Colonic mucosa (tissue), 4 donors: ENCODE measurements at regions not wholly inside any gene's neighbourhood (a gene's known extent, or its start where the extent isn't known, plus 50 kb on each side); places are given as distances from the start of the nearest gene placed in this dataset.

Source experiments
- DNase-seq: peaks from one replicate; pipeline ENCODE4 v3.0.0-alpha.2; 2020
- H3K27ac ChIP-seq: fragments of 200-600 bp; one replicate; pipeline ENCODE4 v1.8.0; 2021
- H3K27me3 ChIP-seq: fragments of 200-600 bp; one replicate; pipeline ENCODE4 v1.8.0; 2021
- H3K36me3 ChIP-seq: fragments of 200-600 bp; one replicate; pipeline ENCODE4 v1.8.0; 2021
- H3K4me1 ChIP-seq: fragments of 200-600 bp; one replicate; pipeline ENCODE4 v1.8.0; 2021; ENCODE audit warnings: mild to moderate bottlenecking
- H3K4me3 ChIP-seq: fragments of 200-600 bp; one replicate; pipeline ENCODE4 v1.8.0; 2021
- H3K9ac ChIP-seq, 2 donors: one replicate each; pipeline ENCODE4 v1.7.0; 2013; ENCODE audit warnings: control low read depth in 2 of 2, low read depth in 2 of 2, low read length in 2 of 2
- H3K9me3 ChIP-seq: fragments of 200-600 bp; one replicate; pipeline ENCODE4 v1.8.0; 2021
- intact Hi-C: fragments of 100-400 bp; cut with DNase I; formaldehyde crosslinking; loops from one replicate; pipeline ENCODE4 v1.14.1; 2022
- TF ChIP-seq, protein P1 (sequence below): fragments of 200-600 bp; IDR thresholded peaks from one replicate; pipeline ENCODE4 v1.8.0; 2022; ENCODE audit warnings: antibody characterized with exemption, mild to moderate bottlenecking
- donor health status: healthy.
- donor health status: DM: no; HTN: no; CAD: no.
- donor health status: DM: no; HTN: no; CAD: no.

DNA sequence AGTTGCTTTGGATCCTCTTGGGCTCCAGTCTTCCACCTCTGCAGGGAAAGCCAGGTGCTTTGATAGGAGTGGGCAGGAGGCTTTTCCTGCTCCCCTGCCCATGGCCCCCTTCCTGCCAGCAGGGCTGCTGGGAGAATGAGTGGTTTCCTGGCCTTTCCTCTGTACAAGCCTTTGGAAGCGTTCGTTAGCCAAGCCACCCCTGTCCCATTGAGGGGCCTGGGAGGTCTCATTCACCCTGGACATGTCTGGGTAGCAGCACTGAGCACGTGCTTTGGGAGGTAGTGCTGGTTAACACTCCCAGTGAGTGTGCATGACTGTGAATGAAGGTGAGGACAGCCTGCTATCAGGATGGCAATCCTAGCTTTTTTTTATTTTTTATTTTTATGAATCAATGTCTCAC, 118.5 kb upstream of the CACNA1E start:
- H3K27ac ChIP-seq, result no peak overlapping the region
- no peak overlapping the region for H3K4me3 ChIP-seq
- H3K36me3 ChIP-seq, result no peaks in the 10 kb centered on the region
- no peak overlapping the region for H3K9ac ChIP-seq
- TF ChIP-seq, protein P1, sequence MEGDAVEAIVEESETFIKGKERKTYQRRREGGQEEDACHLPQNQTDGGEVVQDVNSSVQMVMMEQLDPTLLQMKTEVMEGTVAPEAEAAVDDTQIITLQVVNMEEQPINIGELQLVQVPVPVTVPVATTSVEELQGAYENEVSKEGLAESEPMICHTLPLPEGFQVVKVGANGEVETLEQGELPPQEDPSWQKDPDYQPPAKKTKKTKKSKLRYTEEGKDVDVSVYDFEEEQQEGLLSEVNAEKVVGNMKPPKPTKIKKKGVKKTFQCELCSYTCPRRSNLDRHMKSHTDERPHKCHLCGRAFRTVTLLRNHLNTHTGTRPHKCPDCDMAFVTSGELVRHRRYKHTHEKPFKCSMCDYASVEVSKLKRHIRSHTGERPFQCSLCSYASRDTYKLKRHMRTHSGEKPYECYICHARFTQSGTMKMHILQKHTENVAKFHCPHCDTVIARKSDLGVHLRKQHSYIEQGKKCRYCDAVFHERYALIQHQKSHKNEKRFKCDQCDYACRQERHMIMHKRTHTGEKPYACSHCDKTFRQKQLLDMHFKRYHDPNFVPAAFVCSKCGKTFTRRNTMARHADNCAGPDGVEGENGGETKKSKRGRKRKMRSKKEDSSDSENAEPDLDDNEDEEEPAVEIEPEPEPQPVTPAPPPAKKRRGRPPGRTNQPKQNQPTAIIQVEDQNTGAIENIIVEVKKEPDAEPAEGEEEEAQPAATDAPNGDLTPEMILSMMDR, result no peak
- no peaks in the 10 kb centered on the region for H3K4me1 ChIP-seq
- no peak for DNase-seq
- H3K27me3 ChIP-seq, result no peaks in the 10 kb centered on the region
- no peaks in the 10 kb centered on the region for H3K9me3 ChIP-seq
- intact Hi-C loops, result no loop called here

DNA sequence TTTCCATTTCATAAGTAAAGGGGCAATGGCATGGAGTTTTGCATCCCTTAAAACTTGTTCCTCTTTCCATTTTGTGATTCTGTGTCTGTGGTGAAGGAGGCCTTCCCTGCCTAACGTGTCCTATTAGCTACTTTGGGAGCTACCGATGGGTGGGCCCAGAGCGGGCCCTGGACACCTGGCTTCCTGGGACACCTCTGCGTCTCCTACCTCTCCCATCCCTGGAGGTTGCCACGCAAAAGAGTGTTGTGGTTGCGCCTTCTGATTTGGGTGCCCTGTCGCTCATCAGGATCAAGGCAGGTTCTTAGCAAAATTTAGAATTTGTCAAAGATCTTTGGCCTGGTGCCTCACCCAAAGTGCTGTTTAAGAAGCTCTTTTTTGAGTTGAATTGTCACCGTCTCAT, 116.4 kb upstream of the CACNA1E start:
- Histone ChIP-seq H3K4me1 (no peaks in the 10 kb centered on the region), H3K27me3 (no peaks in the 10 kb centered on the region), H3K9ac (no peak overlapping the region), H3K27ac (no peak overlapping the region), H3K36me3 (no peaks in the 10 kb centered on the region), H3K4me3 (no peak overlapping the region), H3K9me3 (no peaks in the 10 kb centered on the region)
- TF ChIP-seq, protein P1, result no peak
- intact Hi-C loops, result no loop called here
- no peak for DNase-seq

DNA sequence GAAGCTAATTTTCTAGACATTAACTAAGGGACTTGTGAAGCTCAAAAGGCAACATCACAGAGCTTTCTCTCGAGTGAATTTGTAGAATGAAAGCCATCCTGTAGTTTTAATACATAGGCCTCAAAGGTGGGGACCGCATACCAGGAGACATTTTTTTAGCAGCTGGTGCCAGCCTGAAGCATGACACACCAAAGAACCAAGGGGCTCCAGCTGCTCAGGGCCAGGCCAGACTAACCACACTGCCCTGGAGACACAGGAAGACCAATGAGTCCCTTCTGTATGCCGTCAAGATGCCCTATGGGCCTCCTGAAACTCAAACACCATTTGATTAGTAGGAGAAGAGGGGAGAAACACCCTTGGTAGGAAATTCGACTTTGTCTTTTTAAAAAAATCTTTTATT, 113.9 kb upstream of the CACNA1E start:
- H3K36me3 ChIP-seq, result no peaks in the 10 kb centered on the region
- intact Hi-C loops, result no loop called here

DNA sequence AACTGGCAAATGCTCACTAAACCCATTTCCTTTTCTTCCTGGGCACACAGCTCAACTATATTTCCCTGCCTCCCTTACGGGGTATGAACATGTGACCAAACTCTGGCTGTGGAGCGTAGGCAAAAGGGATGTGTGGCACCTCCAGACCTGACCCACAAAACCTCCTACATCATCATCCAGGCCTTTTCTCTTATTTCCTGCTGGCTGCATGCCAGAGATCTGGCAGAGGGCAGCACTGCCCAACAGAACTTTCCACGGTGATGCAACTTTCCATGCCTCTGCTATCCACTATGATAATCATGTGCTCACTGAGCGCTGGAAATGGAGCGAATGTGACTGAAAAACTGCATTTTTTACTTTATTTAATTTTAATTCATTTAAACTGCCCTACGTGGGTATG, 99.6 kb upstream of the CACNA1E start:
- TF ChIP-seq, protein P1, result no peak
- Histone ChIP-seq H3K27ac (no peak overlapping the region), H3K9me3 (no peaks in the 10 kb centered on the region), H3K36me3 (no peaks in the 10 kb centered on the region), H3K4me1 (no peaks in the 10 kb centered on the region), H3K9ac (no peak overlapping the region), H3K27me3 (no peaks in the 10 kb centered on the region), H3K4me3 (no peak overlapping the region)
- DNase-seq, result no peak
- intact Hi-C loops, result no loop called here

More for the DNA sequence above, 113.9 kb upstream of the CACNA1E start:
- Histone ChIP-seq H3K4me1 (no peaks in the 10 kb centered on the region), H3K9ac (no peak overlapping the region), H3K27me3 (no peaks in the 10 kb centered on the region), H3K9me3 (no peaks in the 10 kb centered on the region), H3K27ac (no peak overlapping the region), H3K4me3 (no peak overlapping the region)
- TF ChIP-seq, protein P1, result no peak
- DNase-seq, result no peak

DNA sequence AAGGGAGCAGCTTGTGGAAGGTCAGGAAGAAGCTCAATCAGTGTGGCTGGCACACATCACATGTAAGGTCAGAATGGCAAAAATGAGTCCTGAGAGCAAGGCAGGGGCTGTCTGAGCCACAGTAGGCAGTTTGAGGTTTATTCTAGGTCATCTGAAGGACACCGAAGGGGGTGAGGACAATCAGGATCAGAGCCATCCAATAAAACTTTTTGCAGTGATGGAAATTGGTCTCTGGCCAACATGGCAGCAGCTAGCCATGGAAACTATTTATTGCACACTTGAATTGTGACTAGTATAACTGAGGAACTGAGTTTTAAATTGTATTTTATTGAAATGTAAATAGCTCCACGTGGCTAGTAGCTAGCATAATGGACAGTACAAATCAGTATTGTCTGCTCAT, 97.0 kb upstream of the CACNA1E start:
- no peak overlapping the region for H3K4me3 ChIP-seq

More for the DNA sequence above, 97.0 kb upstream of the CACNA1E start:
- TF ChIP-seq, protein P1, result no peak
- no peaks in the 10 kb centered on the region for H3K27me3 ChIP-seq
- DNase-seq, result no peak
- no peaks in the 10 kb centered on the region for H3K4me1 ChIP-seq
- intact Hi-C loops, result no loop called here
- no peak overlapping the region for H3K27ac ChIP-seq
- H3K9ac ChIP-seq, result no peak overlapping the region
- no peaks in the 10 kb centered on the region for H3K9me3 ChIP-seq
- no peaks in the 10 kb centered on the region for H3K36me3 ChIP-seq
